Neuronal stem cell (in vitro differentiated cells): ENCODE measurements at regions not wholly inside any gene's neighbourhood (a gene's known extent, or its start where the extent isn't known, plus 50 kb on each side); places are given as distances from the start of the nearest gene placed in this dataset.
"Not testable (repeated sequence)": the region's sequence is repeated elsewhere in the genome, so short reads cannot be mapped to it uniquely, and the experiment has no call there.

ENCODE experiments used
- DNase-seq: peaks from one replicate; pipeline ENCODE4 v3.0.0-alpha.2; 2013; ENCODE audit warnings: low spot score
- H2AFZ ChIP-seq: one replicate; pipeline ENCODE4 v1.6.1; 2013; ENCODE audit warnings: mild to moderate bottlenecking, low read length, inconsistent platforms
- H2AK5ac ChIP-seq: 2 replicates; pipeline ENCODE4 v1.6.1; 2013; ENCODE audit warnings: low read depth, mild to moderate bottlenecking, inconsistent platforms, low read length, moderate library complexity, mixed read lengths
- H2BK120ac ChIP-seq: 2 replicates; pipeline ENCODE4 v1.6.1; 2013; ENCODE audit warnings: low read depth, mild to moderate bottlenecking, inconsistent platforms, low read length, moderate library complexity, mixed read lengths
- H2BK12ac ChIP-seq: one replicate; pipeline ENCODE4 v1.6.1; 2013; ENCODE audit warnings: low read length, inconsistent platforms
- H2BK15ac ChIP-seq: 2 replicates; pipeline ENCODE4 v1.6.1; 2013; ENCODE audit warnings: mild to moderate bottlenecking, low read length, inconsistent platforms, mixed read lengths
- H2BK5ac ChIP-seq: one replicate; pipeline ENCODE4 v1.6.1; 2013; ENCODE audit warnings: inconsistent platforms, mild to moderate bottlenecking, low read length, moderate library complexity
- H3K14ac ChIP-seq: one replicate; pipeline ENCODE4 v1.6.1; 2013; ENCODE audit warnings: low read length, inconsistent platforms
- H3K18ac ChIP-seq: 2 replicates; pipeline ENCODE4 v1.6.1; 2013; ENCODE audit warnings: low read length, inconsistent platforms
- H3K23ac ChIP-seq: 2 replicates; pipeline ENCODE4 v1.6.1; 2013; ENCODE audit warnings: low read depth, mild to moderate bottlenecking, mixed read lengths, low read length, inconsistent platforms; ENCODE audit not compliant: poor library complexity
- H3K27ac ChIP-seq: replicated peaks from 3 replicates; pipeline ENCODE4 v1.5.1; 2013; ENCODE audit warnings: low read length, inconsistent platforms
- H3K27me3 ChIP-seq, 3 experiments: 2 replicates each; pipeline ENCODE4 v1.6.1; 2013; ENCODE audit warnings: low read length in 3 of 3, mild to moderate bottlenecking in 2 of 3, inconsistent platforms in 1 of 3, low read depth in 1 of 3, mixed read lengths in 1 of 3, moderate library complexity in 1 of 3; ENCODE audit not compliant: control insufficient read depth in 3 of 3, insufficient read depth in 3 of 3
- H3K36me3 ChIP-seq, 2 donors: replicated peaks in 1 of 2; 2 replicates each; pipeline ENCODE4 v1.6.1; 2013; ENCODE audit warnings: low read length in 2 of 2; ENCODE audit not compliant: control insufficient read depth in 2 of 2, insufficient read depth in 2 of 2
- H3K4ac ChIP-seq: 2 replicates; pipeline ENCODE4 v1.6.1; 2013; ENCODE audit warnings: inconsistent platforms, mild to moderate bottlenecking, low read length, moderate library complexity
- H3K4me1 ChIP-seq, 2 donors: 1 replicate in 1 of 2; 2 replicates in 1 of 2; pipeline ENCODE4 v1.6.1; 2013; ENCODE audit warnings: low read length in 2 of 2, low read depth in 1 of 2; ENCODE audit not compliant: control insufficient read depth in 2 of 2, insufficient read depth in 1 of 2
- H3K4me2 ChIP-seq: one replicate; pipeline ENCODE4 v1.6.1; 2013; ENCODE audit warnings: mild to moderate bottlenecking, low read length, inconsistent platforms; ENCODE audit not compliant: insufficient read depth, poor library complexity, severe bottlenecking
- H3K4me3 ChIP-seq, 2 donors: 2 replicates each; pipeline ENCODE4 v1.5.1; 2013; ENCODE audit warnings: low read length in 2 of 2, mild to moderate bottlenecking in 2 of 2, inconsistent platforms in 1 of 2, moderate library complexity in 1 of 2
- H3K79me1 ChIP-seq: one replicate; pipeline ENCODE4 v1.6.1; 2013; ENCODE audit warnings: low read depth, mild to moderate bottlenecking, inconsistent platforms, low read length, moderate library complexity
- H3K9ac ChIP-seq: one replicate; pipeline ENCODE4 v1.6.1; 2013; ENCODE audit warnings: mild to moderate bottlenecking, low read depth, low read length, inconsistent platforms; ENCODE audit not compliant: poor library complexity
- H3K9me3 ChIP-seq, 2 donors: replicated peaks in 1 of 2; 2 replicates each; pipeline versions ENCODE3 to v1.6.1; 2013; ENCODE audit warnings: low read length in 2 of 2, mild to moderate bottlenecking in 2 of 2, inconsistent platforms in 1 of 2, low read depth in 1 of 2, mixed read lengths in 1 of 2, moderate library complexity in 1 of 2; ENCODE audit not compliant: control insufficient read depth in 2 of 2, insufficient read depth in 1 of 2
- H4K8ac ChIP-seq: one replicate; pipeline ENCODE4 v1.6.1; 2013; ENCODE audit warnings: low read depth, mild to moderate bottlenecking, inconsistent platforms, low read length, moderate library complexity
- H4K91ac ChIP-seq: one replicate; pipeline ENCODE4 v1.6.1; 2013; ENCODE audit warnings: low read length, low read depth, mild to moderate bottlenecking, inconsistent platforms; ENCODE audit not compliant: poor library complexity
- WGBS, 2 donors: extraction: QIAGEN DNeasy Blood & Tissue Kit; methylation state at CpG; one replicate each; pipeline ENCODE4 v1.1.7; 2013; ENCODE audit warnings: missing lambda C conversion rate in 2 of 2, mixed read lengths in 1 of 2; ENCODE audit not compliant: insufficient read length in 2 of 2, insufficient replicate concordance in 1 of 2; ENCODE audit errors: extremely low coverage in 2 of 2; 5-methylcytosine and 5-hydroxymethylcytosine counted together

DNA sequence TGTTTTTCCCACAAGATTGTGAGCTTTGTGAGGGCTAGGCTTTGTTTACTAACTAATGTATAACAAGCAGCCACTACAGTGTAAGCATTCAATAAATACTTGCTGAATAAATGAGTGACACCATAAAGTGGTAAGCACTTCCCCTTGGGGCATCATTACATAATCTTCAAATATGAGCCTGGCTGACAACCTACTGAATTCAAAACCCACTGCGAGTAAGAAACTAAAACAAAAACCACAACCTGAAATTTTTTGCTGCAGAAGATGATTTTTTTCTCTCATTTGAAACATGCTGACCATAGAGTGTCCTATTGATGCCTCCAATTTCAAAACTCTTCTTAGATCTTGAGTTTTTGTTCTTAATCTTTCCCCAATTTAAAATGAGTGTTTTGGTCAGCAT lies 331.3 kb upstream of the CCNG1 start:
- Histone ChIP-seq H3K9ac (no peak overlapping the region), H3K4me3 (no peak overlapping the region), H4K91ac (no peak overlapping the region), H3K18ac (no peak overlapping the region), H3K4me1 (no peaks in the 10 kb centered on the region), H3K4me2 (no peak overlapping the region), H3K9me3 (no peaks in the 10 kb centered on the region), H3K79me1 (no peaks in the 10 kb centered on the region), H3K36me3 (no peaks in the 10 kb centered on the region), H2AFZ (no peak overlapping the region), H3K27me3 (no peaks in the 10 kb centered on the region), H2BK15ac (no peak overlapping the region), H4K8ac (no peak overlapping the region), H3K27ac (no peak overlapping the region), H3K23ac (no peak overlapping the region), H3K14ac (no peak overlapping the region), H2BK5ac (no peak overlapping the region), H3K4ac (no peak overlapping the region), H2AK5ac (no peak overlapping the region), H2BK120ac (no peak overlapping the region), H2BK12ac (no peak overlapping the region)
- DNase-seq = no peak
- no CpG with 5 or more reads among the region's 1 CpG for WGBS, 2 donors

DNA sequence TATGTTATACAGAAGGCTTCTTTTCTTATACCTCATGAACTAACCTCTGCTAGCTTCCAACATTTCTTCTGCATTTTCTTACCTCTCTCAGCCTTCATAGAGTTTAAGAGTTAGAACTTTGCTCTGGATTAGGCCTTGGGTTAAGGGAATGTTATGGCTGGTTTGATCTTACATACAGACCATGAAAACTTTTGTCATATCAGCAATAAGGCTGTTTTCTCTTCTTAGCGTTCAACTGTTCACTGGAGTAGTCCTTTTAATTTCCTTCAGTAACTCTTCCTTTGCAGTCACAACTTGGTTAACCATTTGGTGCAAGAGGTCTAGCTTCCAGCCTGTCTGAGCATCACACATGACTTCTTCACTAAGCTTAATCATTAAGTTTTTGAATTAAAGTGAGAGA lies 329.0 kb upstream of the CCNG1 start:
- Histone ChIP-seq H2AFZ (no peak overlapping the region), H3K23ac (no peak overlapping the region), H3K18ac (no peak overlapping the region), H3K36me3 (no peaks in the 10 kb centered on the region), H3K9me3 (no peaks in the 10 kb centered on the region), H3K27me3 (no peaks in the 10 kb centered on the region), H3K4me3 (no peak overlapping the region), H4K91ac (no peak overlapping the region), H3K9ac (no peak overlapping the region), H3K4me2 (no peak overlapping the region), H2AK5ac (no peak overlapping the region), H2BK12ac (no peak overlapping the region), H3K4ac (no peak overlapping the region), H3K14ac (no peak overlapping the region), H2BK5ac (no peak overlapping the region), H3K4me1 (peaks cover 0 to 2% of the 10 kb centered on the region in 2 donors), H4K8ac (no peak overlapping the region), H2BK120ac (no peak overlapping the region), H3K79me1 (no peaks in the 10 kb centered on the region), H2BK15ac (no peak overlapping the region), H3K27ac (no peak overlapping the region)
- no peak for DNase-seq
- no CpG with 5 or more reads among the region's 1 CpG for WGBS, 2 donors

DNA sequence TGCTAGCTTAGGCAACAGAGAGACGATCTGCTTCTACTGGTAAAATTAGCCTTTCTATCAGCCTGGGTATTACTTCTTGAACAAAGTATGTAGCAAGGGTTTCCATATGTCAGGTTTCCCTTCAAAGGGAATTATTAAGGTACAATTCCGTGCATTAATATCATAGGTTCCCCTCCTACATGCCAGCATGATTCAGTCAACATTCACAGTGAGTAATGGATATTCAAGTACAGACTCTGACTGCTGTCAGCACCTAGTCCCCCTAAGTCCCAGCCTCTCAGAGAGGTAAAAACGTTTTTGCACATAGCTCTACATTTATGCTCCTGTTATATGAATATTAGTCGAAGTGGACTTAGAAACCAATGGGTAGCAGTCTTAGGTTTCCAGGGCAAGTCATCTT lies 322.4 kb upstream of the CCNG1 start:
- WGBS, 2 donors = no CpG with 5 or more reads among the region's 4 CpGs
- Histone ChIP-seq H3K4me2 (no peak overlapping the region), H3K4me3 (no peak overlapping the region), H2AFZ (no peak overlapping the region), H2BK120ac (no peak overlapping the region), H3K23ac (no peak overlapping the region), H3K9me3 (no peaks in the 10 kb centered on the region), H3K79me1 (no peaks in the 10 kb centered on the region), H3K27ac (no peak overlapping the region), H4K8ac (no peak overlapping the region), H3K14ac (no peak overlapping the region), H2BK15ac (no peak overlapping the region), H2BK5ac (no peak overlapping the region), H3K18ac (no peak overlapping the region), H2AK5ac (no peak overlapping the region), H2BK12ac (no peak overlapping the region), H3K4ac (no peak overlapping the region), H3K9ac (no peak overlapping the region), H3K36me3 (no peaks in the 10 kb centered on the region), H3K27me3 (no peaks in the 10 kb centered on the region), H4K91ac (no peak overlapping the region), H3K4me1 (peaks cover 0 to 2% of the 10 kb centered on the region in 2 donors)
- no peak for DNase-seq

DNA sequence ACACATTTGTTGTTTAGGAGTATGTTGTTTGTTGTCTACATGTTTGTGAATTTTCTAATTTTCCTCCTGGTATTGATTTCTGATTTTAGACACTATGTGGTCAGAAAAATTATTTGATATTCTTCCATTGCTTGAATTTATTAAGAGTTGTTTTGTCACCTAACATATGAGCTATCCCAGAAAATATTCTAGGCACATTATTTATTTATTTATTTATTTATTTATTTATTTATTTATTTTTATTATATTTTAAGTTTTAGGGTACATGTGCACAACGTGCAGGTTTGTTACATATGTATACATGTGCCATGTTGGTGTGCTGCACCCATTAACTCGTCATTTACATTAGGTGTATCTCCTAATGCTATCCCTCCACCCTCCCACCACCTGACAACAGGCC lies 320.8 kb upstream of the CCNG1 start:
- WGBS, 2 donors = no CpG with 5 or more reads among the region's 2 CpGs
- not testable (repeated sequence) for H3K18ac ChIP-seq, H3K9me3 ChIP-seq, H3K14ac ChIP-seq, H2BK120ac ChIP-seq, H3K36me3 ChIP-seq, H3K23ac ChIP-seq, H4K91ac ChIP-seq, H3K27ac ChIP-seq, H2BK12ac ChIP-seq, DNase-seq, H3K4me1 ChIP-seq, H3K9ac ChIP-seq, H3K4ac ChIP-seq, H2BK5ac ChIP-seq, H4K8ac ChIP-seq, H2AFZ ChIP-seq, H2BK15ac ChIP-seq, H3K4me2 ChIP-seq, H3K4me3 ChIP-seq, H2AK5ac ChIP-seq, H3K27me3 ChIP-seq, H3K79me1 ChIP-seq
